GM19023 (cell line): ENCODE measurements at regions not wholly inside any gene's neighbourhood (a gene's known extent, or its start where the extent isn't known, plus 50 kb on each side); places are given as distances from the start of the nearest gene placed in this dataset.

Experiments used
- ATAC-seq: cut with Tn5 transposase; IDR thresholded peaks from one replicate; pipeline ENCODE4 v1.9.1; 2021; ENCODE audit warnings: mild to moderate bottlenecking, moderate library complexity; ENCODE audit not compliant: unreplicated experiment

DNA sequence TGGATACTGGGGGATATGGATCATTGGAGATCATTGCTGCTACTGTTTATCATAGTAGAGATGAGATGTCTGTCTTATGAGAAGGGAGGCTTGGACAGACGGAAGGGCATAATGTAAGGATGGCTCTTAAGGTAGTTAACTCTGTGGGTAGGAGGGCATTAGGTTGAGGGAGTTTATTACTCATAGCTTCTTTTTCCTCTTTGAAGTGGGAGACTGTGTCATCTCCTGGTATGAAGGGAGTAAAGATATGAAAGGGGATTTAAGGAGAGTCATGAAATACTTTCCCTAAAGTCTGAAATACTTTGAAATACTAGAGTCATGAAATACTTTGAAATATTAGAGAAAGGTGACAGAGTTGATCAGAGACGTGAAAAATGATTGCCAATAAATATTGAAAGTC is 255.5 kb upstream of the PITX2 start:
- no peak for ATAC-seq

DNA sequence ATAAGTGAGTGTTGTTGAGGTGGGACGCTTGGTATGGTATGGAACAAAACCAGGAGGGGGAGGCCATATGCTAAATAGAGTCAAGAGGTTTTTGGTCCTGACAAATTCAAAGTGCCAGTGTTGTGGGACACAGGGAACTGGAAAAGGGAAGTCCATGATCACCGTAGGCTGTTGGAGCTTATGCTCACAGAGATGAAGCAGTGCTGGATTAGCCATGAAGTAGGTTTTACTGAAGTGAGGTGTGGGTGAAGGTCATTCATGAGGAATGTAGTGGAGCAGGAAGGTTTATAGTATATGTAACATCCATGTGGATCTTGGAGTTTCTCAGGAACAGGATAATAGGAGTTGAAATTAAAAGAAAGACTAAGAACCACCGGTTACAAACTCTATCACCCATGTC is 256.1 kb upstream of the PITX2 start:
- ATAC-seq = no peak

GRCh38 chr4:110886270-110886669 is 263.4 kb upstream of the PITX2 start:
- no peak for ATAC-seq

DNA sequence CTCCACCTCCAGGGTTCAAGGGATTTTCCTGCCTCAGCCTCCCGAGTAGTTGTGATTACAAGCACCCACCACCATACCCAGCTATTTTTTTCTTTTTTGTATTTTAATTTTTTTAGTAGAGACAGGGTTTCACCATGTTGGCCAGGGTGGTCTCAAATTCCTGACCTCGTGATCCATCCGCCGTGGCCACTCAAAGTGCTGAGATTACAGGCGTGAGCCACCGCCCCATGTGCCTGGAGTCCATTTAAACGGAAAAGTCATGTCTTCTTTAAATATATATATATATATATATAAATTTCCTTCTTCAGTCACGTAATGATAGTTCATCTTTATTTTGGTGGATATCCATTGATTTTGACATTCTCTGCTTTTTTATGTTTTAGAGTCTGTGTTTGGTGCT is 264.0 kb upstream of the PITX2 start:
- ATAC-seq = no peak

GRCh38 chr4:110897784-110898183 is 274.9 kb upstream of the PITX2 start:
- no peak for ATAC-seq

GRCh38 chr4:110898290-110898689 is 275.4 kb upstream of the PITX2 start:
- ATAC-seq = peak; percentile 62

DNA sequence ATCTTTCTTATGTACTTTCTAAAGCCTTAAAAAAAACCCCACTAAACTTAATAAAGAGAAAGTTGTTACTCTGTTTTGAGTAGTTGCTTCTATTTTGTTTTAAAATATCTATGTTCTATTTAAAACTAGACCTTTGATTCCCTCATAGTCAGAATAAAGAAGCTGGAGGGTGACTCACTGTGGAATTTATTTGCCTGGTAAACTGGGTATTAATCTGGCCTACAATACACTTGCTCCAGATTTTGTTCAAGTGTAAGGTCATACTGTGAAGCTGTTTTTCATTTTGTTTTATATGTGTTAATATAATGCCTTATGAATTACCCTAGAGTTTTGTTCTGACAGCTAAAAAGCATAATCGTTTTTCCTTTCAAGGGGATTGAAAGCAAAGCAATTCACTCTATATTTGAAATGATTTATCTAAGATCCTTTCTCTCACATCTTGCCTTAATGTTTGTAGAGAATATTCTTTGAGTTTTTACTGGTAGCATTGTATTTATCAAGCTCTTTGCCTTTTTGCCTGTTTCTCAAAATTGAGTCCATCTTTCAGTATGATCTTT is 277.4 kb upstream of the PITX2 start:
- ATAC-seq = no peak

- no peak for ATAC-seq
Measured at GRCh38 chr4:110902500-110902899, 279.6 kb upstream of the PITX2 start.

- ATAC-seq = no peak
Measured at GRCh38 chr4:110904435-110905065, 281.7 kb upstream of the PITX2 start.

- ATAC-seq = no peak
Measured at GRCh38 chr4:110905367-110905766, 282.5 kb upstream of the PITX2 start.

GRCh38 chr4:110907801-110908313 is 285.0 kb upstream of the PITX2 start:
- no peak for ATAC-seq

GRCh38 chr4:110914791-110915190 is 291.9 kb upstream of the PITX2 start:
- ATAC-seq = no peak

GRCh38 chr4:110915301-110915700 is 292.4 kb upstream of the PITX2 start:
- ATAC-seq = no peak

GRCh38 chr4:110916505-110916904 is 293.6 kb upstream of the PITX2 start:
- ATAC-seq = no peak

DNA sequence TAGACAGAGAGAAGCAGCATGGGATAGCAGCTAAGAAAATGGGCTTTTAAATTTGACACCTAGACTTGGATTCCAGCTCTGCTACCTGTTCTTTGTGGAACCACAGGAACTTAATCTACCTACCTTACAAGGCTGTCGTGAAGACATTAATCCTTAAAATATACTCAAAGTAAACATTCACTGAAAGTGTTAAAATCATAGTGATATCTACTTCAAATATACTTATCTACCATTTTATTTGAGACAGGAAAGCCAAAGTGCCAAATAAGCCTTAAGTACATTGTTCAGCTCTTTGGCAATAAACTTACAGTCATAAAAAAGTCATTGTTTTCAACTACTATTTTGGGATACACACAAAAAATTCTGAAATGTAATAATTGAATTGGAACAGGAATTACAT is 295.0 kb upstream of the PITX2 start:
- ATAC-seq = no peak

DNA sequence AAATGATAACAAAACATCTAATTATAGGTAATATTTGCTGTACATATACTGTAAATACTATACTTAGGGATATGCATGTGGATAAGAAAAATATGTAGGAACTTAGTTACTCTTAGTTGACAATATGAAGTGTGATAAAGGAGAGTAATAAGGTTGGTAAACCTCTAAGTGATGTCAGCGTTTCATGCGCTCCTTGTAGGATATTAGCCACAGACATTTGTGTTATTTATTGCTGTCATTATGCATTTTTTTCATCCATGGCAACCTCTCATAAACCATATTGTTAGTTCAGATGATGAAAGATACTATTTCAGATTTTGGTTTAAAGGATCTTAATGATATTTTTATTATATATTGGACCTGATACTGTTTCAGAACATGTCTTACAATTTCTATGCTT is 298.1 kb upstream of the PITX2 start:
- no peak for ATAC-seq

GRCh38 chr4:110924761-110925160 is 301.9 kb upstream of the PITX2 start:
- no peak for ATAC-seq

GRCh38 chr4:110926841-110927400 is 304.0 kb upstream of the PITX2 start:
- no peak for ATAC-seq

DNA sequence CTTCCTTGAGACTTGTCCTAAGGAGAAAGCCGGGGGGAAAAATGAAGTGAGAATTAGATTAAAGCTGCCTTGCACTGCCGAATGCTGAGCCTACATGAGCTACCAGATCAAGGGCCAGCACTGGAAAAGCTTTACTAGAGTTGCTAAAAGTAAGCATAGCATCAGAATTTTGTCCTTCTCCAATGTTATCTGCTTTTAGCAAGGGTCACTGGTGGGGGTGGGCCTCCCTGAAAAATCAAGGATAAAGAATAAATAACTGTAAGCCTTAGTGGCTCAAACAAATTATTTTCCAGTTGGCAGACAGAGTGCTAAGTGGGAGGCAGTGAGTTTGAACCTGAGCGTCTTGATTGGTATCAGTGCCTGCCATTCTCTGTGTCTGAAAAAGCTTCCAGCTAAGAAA is 310.5 kb upstream of the PITX2 start:
- ATAC-seq = no peak

DNA sequence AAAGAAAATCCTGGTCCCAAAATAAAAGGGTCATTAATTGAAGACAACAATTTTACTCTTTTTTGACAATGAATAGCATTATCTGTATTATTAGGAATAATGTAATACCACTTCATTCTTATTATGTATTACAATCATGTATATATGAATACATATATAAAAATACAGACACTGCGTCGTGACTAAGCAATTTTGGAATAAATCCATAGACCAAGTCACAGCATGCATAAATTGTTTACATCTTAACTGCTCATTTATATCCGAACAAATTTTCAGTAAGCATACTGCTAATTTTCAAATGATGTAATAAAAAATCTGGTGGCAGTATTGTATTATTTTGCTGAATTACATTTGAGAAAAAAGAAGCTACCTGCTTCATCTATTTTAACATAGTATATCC is 321.6 kb upstream of the PITX2 start:
- ATAC-seq = no peak

- ATAC-seq = no peak
Measured at GRCh38 chr4:110945600-110945999, 322.7 kb upstream of the PITX2 start.

- no peak for ATAC-seq
Measured at GRCh38 chr4:110949542-110949941, 326.7 kb upstream of the PITX2 start.

DNA sequence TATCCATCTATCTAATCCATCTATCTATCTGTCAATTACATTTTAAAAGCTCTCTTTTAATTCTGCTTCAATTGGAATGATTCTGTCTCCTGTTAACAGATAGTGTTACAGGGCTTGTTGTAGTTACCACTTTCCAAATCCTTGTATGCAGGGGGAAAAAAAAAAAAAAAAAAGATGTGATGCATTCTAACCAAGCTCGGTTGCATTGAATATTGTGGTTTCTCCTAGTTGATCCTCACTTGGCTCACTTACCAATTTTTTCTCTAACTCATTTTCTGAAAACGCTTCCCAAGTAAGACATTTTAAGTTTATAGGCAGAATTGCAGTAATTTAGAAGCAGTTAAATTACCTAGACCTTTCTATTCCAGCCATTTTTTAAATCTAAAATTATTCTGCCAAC is 327.9 kb upstream of the PITX2 start:
- ATAC-seq = no peak
